ENCODE measurements at regions not wholly inside any gene's neighbourhood (a gene's known extent, or its start where the extent isn't known, plus 50 kb on each side); places are given as distances from the start of the nearest gene placed in this dataset.

- BruUV-seq (replicated peaks), result no TSS peak
- no peak for DNase-seq (ENCODE audit: low spot score)
- Histone ChIP-seq H2AFZ (ENCODE audit: low read length) (no peak overlapping the region), H4K20me1 (ENCODE audit: insufficient read depth, low read length) (no peaks in the 10 kb centered on the region), H3K36me3 (replicated peaks in 1 of 2; ENCODE audit: control insufficient read depth in 1 of 2, insufficient read depth in 2 of 2, low read length in 2 of 2) (no peaks in the 10 kb centered on the region), H3K4me1 (ENCODE audit: insufficient read depth, low read length) (peaks cover 16% of the 10 kb centered on the region; the same call in 1 of the 2 replicates), H3K4me2 (ENCODE audit: low read depth, low read length) (no peak overlapping the region), H3K27ac (ENCODE audit: extremely low read length, insufficient read depth, low read length) (no peak overlapping the region), H3K79me2 (ENCODE audit: insufficient read depth, low read length) (no peaks in the 10 kb centered on the region), H3K4me3 (replicated peaks in 1 of 3; ENCODE audit: insufficient read depth in 1 of 3, low read depth in 2 of 3, low read length in 3 of 3) (no peak overlapping the region), H3K9me3 (ENCODE audit: low read length) (peaks cover 25% of the 10 kb centered on the region), H3K9ac (ENCODE audit: insufficient read depth, low read depth, low read length) (no peak overlapping the region), H3K27me3 (ENCODE audit: control insufficient read depth in 1 of 2, insufficient read depth in 2 of 2, low read length in 2 of 2) (peaks cover 0 to 2% of the 10 kb centered on the region in 2 experiments; a peak in 1 of 5 replicates)
- intact Hi-C loops (cut with micrococcal nuclease; ENCODE audit: unreplicated experiment), result no loop called here
- in situ Hi-C loops (cut with HindIII; ENCODE audit: extremely low pct_ligation_motif_present, low pct_unique_long_range_greater_than_20kb), result no loop called here
- no peak for FAIRE-seq
- 0% methylated on average over 3 of the region's 3 CpGs for WGBS (ENCODE audit: low lambda C conversion rate)
- TF ChIP-seq RELA (CRISPR knock-in tag; IDR thresholded peaks at IDR 0.05), result no peak
- TF ChIP-seq HIC2 (CRISPR knock-in tag; IDR thresholded peaks at IDR 0.05; ENCODE audit: low read depth), result no peak
- TF ChIP-seq IRF1 (CRISPR knock-in tag; IDR thresholded peaks at IDR 0.05; ENCODE audit: low read depth), result no peak
- no peak for TF ChIP-seq NPAS2 (CRISPR knock-in tag; IDR thresholded peaks at IDR 0.05; ENCODE audit: borderline replicate concordance)
- ATAC-seq, result no peak
- CTCF ChIA-PET (ENCODE audit: low intra/inter-chr PET ratio, low total read pairs), result no interaction called here
- POLR2A ChIA-PET, result no interaction called here
These were observed 124.9 kb downstream of the CYSLTR2 start for GRCh38 chr13:48778610-48779009.

DNA sequence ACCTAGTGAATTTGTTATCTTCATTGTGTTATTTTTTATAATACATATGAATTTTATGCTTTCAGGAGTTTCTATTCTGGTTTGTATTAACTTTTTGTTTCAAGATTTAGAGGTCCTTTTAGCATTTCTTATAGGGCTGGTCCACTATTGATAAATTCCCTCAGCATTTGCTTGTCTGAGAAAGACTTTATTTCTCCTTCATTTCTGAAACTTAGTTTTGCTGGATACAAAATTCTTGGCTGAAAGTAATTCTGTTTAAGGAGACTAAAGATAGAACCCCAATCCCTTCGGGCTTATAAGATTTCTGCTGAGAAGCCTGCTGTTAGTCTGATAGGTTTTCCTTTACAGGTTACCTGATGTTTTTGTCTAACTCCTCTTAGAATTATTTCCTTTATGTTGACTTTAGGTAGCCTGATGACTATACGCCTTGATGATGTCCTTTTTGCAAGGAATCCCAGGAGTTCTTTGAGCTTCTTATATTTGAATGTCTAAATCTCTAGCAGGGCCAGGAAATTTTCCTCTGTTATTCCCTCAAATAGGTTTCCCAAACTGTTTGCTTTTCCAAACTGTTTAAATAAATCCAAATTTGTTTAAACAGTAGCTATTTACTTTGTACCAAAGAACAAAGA is 127.1 kb downstream of the CYSLTR2 start:
- no peak overlapping the region for H3K27ac ChIP-seq (ENCODE audit: extremely low read length, insufficient read depth, low read length)
- H3K4me2 ChIP-seq (ENCODE audit: low read depth, low read length), result no peak overlapping the region
- DNase-seq (ENCODE audit: low spot score) (no peak), ATAC-seq (no peak), FAIRE-seq (no peak)
- in situ Hi-C loops (cut with HindIII; ENCODE audit: extremely low pct_ligation_motif_present, low pct_unique_long_range_greater_than_20kb), result no loop called here
- no peaks in the 10 kb centered on the region for H3K79me2 ChIP-seq (ENCODE audit: insufficient read depth, low read length)
- POLR2A ChIA-PET, result no interaction called here
- no peak overlapping the region for H2AFZ ChIP-seq (ENCODE audit: low read length)
- peaks cover 16% of the 10 kb centered on the region; the same call in 1 of the 2 replicates for H3K4me1 ChIP-seq (ENCODE audit: insufficient read depth, low read length)
- WGBS (ENCODE audit: low lambda C conversion rate), result 0% methylated on average over 2 of the region's 2 CpGs
- H3K9me3 ChIP-seq (ENCODE audit: low read length), result peaks cover 25% of the 10 kb centered on the region
- TF ChIP-seq ZFP91 (CRISPR knock-in tag; IDR thresholded peaks at IDR 0.05; ENCODE audit: borderline replicate concordance) (no peak), ZFP1 (CRISPR knock-in tag; IDR thresholded peaks at IDR 0.05) (0 out of 2 replicates have a peak, but pooled peaks have one; percentile 36), ZNF337 (CRISPR knock-in tag; IDR thresholded peaks at IDR 0.05; ENCODE audit: borderline replicate concordance, low read depth) (peak; percentile 100; the same call in 1 of the 2 replicates)
- CTCF ChIA-PET (ENCODE audit: low intra/inter-chr PET ratio, low total read pairs), result no interaction called here
- no peaks in the 10 kb centered on the region for H3K27me3 ChIP-seq (ENCODE audit: control insufficient read depth in 1 of 2, insufficient read depth in 2 of 2, low read length in 2 of 2)
- H3K9ac ChIP-seq (ENCODE audit: insufficient read depth, low read depth, low read length), result no peak overlapping the region
- no peaks in the 10 kb centered on the region for H3K36me3 ChIP-seq (replicated peaks in 1 of 2; ENCODE audit: control insufficient read depth in 1 of 2, insufficient read depth in 2 of 2, low read length in 2 of 2)
- no TSS peak for BruUV-seq (replicated peaks)
- H3K4me3 ChIP-seq (replicated peaks in 1 of 3; ENCODE audit: insufficient read depth in 1 of 3, low read depth in 2 of 3, low read length in 3 of 3), result no peak overlapping the region
- H4K20me1 ChIP-seq (ENCODE audit: insufficient read depth, low read length), result no peaks in the 10 kb centered on the region
- intact Hi-C loops (cut with micrococcal nuclease; ENCODE audit: unreplicated experiment), result no loop called here

Data from HepG2 (cell line).